A673 (cell line): ENCODE measurements at regions not wholly inside any gene's neighbourhood (a gene's known extent, or its start where the extent isn't known, plus 50 kb on each side); places are given as distances from the start of the nearest gene placed in this dataset.
"Not testable (repeated sequence)": the region's sequence is repeated elsewhere in the genome, so short reads cannot be mapped to it uniquely, and the experiment has no call there.

Experiments used
- EZH2 ChIP-seq: fragments of 200-600 bp; sonication (generic); IDR thresholded peaks from 2 replicates; pipeline ENCODE4 v1.6.1; 2017; ENCODE audit warnings: borderline replicate concordance, low read depth, mild to moderate bottlenecking, mixed read lengths, antibody characterized with exemption, low read length; ENCODE audit not compliant: poor library complexity, severe bottlenecking
- TF ChIP-seq, protein P1 (sequence below): fragments of 300-800, 200-600 bp; sonication (generic); conservative IDR thresholded peaks from 2 replicates; pipeline ENCODE4 v1.5.1; 2017; ENCODE audit warnings: low read depth, mild to moderate bottlenecking, antibody characterized with exemption, low read length, moderate library complexity, mixed read lengths

GRCh38 chr2:239730567-239730882 lies 294.6 kb downstream of the NDUFA10 start:
- TF ChIP-seq, protein P1, sequence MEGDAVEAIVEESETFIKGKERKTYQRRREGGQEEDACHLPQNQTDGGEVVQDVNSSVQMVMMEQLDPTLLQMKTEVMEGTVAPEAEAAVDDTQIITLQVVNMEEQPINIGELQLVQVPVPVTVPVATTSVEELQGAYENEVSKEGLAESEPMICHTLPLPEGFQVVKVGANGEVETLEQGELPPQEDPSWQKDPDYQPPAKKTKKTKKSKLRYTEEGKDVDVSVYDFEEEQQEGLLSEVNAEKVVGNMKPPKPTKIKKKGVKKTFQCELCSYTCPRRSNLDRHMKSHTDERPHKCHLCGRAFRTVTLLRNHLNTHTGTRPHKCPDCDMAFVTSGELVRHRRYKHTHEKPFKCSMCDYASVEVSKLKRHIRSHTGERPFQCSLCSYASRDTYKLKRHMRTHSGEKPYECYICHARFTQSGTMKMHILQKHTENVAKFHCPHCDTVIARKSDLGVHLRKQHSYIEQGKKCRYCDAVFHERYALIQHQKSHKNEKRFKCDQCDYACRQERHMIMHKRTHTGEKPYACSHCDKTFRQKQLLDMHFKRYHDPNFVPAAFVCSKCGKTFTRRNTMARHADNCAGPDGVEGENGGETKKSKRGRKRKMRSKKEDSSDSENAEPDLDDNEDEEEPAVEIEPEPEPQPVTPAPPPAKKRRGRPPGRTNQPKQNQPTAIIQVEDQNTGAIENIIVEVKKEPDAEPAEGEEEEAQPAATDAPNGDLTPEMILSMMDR, result not testable (repeated sequence)
- not testable (repeated sequence) for TF ChIP-seq EZH2
